Vagina (tissue), 2 donors: ENCODE measurements at regions not wholly inside any gene's neighbourhood (a gene's known extent, or its start where the extent isn't known, plus 50 kb on each side); places are given as distances from the start of the nearest gene placed in this dataset.

Experiments used
- POLR2A ChIP-seq, 2 donors: fragments of 450-650 bp; IDR thresholded peaks; one replicate each; pipeline ENCODE4 v1.6.1; 2017; ENCODE audit warnings: antibody characterized with exemption in 2 of 2, mild to moderate bottlenecking in 2 of 2, moderate library complexity in 2 of 2
- TF ChIP-seq, protein P1 (sequence below), 3 experiments: fragments of 450-650 bp in 2 of 3; fragments of 200-600 bp in 1 of 3; sonication (generic) in 1 of 3; IDR thresholded peaks; one replicate each; pipeline ENCODE4 v1.5.1; 2017 to 2019; ENCODE audit warnings: antibody characterized with exemption in 3 of 3, mild to moderate bottlenecking in 2 of 3, moderate library complexity in 2 of 3

DNA sequence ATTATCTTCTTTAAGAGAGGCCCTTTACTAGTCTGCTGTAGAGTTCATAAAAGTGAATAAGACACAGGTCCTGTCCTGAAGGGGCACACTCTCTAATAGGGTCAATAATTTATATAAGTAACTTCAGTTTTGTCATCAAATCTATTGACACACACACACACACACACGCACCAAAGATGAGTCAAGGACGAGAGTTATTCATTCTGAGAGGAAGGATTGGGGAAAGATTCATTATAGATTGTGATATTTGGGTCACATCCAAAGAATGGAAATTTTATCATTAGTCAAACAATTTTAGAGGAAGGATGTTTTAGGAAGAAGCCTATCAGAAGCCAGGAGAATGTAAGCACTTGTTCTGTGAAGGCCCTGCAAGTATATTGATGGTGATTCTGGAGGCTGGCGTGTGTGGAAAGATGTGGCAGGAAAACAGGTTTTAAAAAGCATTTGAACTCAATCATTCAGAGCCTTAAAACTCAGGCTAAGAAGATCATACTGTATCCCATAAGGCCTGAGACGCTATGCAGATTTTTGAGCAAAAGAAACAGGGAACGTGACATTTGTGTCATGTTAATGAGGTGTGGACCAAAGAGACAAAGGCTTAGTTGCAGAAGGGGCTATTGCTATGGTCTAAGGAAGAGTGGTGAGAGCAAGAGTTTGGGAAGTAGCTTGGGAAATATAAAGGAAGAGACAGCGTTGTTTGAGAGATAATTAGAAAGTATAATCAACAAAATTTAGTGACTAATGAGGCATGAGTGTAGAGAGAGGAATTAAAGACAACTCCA lies 161.4 kb upstream of the PREP start:
- TF ChIP-seq POLR2A (IDR thresholded peaks at IDR 0.05), result no peak
- TF ChIP-seq, protein P1, sequence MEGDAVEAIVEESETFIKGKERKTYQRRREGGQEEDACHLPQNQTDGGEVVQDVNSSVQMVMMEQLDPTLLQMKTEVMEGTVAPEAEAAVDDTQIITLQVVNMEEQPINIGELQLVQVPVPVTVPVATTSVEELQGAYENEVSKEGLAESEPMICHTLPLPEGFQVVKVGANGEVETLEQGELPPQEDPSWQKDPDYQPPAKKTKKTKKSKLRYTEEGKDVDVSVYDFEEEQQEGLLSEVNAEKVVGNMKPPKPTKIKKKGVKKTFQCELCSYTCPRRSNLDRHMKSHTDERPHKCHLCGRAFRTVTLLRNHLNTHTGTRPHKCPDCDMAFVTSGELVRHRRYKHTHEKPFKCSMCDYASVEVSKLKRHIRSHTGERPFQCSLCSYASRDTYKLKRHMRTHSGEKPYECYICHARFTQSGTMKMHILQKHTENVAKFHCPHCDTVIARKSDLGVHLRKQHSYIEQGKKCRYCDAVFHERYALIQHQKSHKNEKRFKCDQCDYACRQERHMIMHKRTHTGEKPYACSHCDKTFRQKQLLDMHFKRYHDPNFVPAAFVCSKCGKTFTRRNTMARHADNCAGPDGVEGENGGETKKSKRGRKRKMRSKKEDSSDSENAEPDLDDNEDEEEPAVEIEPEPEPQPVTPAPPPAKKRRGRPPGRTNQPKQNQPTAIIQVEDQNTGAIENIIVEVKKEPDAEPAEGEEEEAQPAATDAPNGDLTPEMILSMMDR (IDR thresholded peaks at IDR 0.05), result no peak
